GM18511 (cell line): ENCODE measurements at regions not wholly inside any gene's neighbourhood (a gene's known extent, or its start where the extent isn't known, plus 50 kb on each side); places are given as distances from the start of the nearest gene placed in this dataset.
"Not testable (repeated sequence)": the region's sequence is repeated elsewhere in the genome, so short reads cannot be mapped to it uniquely, and the experiment has no call there.

Experiments
- ATAC-seq: cut with Tn5 transposase; IDR thresholded peaks from one replicate; pipeline ENCODE4 v1.9.1; 2021; ENCODE audit warnings: mild to moderate bottlenecking, moderate library complexity; ENCODE audit not compliant: unreplicated experiment

DNA sequence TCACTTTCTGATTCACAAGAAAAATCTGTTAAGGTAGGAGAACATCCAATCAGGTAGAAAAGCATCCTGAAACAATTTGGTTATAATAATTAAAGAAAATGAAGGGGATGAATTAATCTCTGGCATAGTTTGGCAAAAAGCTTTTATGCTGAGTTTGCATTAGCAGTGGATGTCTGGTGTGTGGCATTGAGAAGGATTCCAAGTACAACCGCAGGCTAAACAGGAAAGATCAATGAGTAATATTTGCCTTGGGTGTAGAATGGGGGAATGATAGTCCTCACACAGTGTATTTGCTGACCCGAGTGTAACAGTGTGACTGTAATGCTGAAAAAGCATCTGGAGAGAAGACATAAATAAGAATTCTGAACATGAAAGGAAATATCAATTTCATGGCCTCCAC is 68.3 kb upstream of the SESTD1 start:
- no peak for ATAC-seq

DNA sequence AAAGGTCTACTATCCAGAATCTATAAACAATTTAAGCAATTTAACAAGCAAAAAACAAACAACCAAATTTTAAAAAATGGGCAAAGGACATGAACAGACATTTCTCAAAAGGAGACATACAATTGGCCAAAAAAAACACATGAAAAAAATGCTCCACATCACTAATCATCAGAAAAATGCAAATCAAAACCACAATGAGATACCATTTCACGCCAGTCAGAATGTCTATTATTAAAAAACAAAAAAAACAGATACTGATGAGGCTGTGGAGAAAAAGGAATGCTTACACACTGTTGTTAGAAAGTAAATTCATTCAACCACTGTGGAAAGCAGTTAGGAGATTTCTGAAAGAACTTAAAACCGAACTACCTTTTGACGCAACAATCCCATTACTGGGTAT is 66.4 kb upstream of the SESTD1 start:
- no peak for ATAC-seq

DNA sequence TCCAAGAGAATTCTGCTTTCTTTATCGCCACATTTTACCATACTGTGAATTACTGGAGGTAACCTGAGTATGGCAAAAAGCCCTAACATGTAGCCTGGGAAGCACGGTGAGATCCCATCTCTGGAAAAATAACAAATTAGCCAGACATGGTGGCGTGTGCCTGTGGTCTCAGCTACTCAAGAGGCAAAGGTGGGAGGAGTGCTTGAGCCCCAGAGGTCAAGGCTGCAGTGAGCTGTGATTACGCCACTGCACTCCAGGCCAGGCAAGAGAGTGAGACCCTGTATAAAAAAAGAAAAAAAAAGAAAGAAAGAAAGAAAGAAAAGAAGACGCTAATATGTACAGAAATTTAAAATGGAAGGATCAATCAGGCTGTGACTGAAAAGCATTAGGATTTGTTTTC is 57.7 kb upstream of the SESTD1 start:
- ATAC-seq, result no peak

DNA sequence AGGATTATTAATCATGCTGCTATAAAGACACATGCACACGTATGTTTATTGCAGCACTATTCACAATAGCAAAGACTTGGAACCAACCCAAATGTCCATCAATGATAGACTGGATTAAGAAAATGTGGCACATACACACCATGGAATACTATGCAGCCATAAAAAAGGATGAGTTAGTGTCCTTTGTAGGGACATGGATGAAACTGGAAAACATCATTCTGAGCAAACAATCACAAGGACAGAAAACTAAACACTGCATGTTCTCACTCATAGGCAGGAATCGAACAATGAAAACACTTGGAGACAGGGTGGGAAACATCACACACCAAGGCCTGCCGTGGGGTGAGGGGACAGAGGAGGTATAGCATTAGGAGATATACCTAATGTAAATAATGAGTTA is 56.4 kb upstream of the SESTD1 start:
- ATAC-seq, result not testable (repeated sequence)

DNA sequence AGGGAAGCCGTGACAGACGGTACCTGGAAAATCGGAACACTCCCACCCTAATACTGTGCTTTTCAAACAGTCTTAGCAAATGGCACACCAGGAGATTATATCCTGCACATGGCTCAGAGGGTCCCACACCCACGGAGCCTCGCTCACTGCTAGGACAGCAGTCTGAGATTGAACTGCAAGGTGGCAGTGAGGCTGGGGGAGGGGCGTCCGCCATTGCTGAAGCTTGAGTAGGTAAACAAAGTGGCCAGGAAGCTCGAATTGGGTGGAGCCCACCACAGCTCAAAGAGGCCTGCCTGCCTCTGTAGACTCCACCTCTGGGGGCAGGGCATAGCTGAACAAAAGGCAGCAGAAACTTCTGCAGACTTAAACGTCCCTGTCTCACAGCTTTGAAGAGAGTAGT is 50.1 kb upstream of the SESTD1 start:
- not testable (repeated sequence) for ATAC-seq
